Femur (tissue), 1 donor: ENCODE measurements at regions not wholly inside any gene's neighbourhood (a gene's known extent, or its start where the extent isn't known, plus 50 kb on each side); places are given as distances from the start of the nearest gene placed in this dataset.

Source experiments
- DNase-seq: peaks from one replicate; pipeline ENCODE4 v3.0.0-alpha.2; 2017

DNA sequence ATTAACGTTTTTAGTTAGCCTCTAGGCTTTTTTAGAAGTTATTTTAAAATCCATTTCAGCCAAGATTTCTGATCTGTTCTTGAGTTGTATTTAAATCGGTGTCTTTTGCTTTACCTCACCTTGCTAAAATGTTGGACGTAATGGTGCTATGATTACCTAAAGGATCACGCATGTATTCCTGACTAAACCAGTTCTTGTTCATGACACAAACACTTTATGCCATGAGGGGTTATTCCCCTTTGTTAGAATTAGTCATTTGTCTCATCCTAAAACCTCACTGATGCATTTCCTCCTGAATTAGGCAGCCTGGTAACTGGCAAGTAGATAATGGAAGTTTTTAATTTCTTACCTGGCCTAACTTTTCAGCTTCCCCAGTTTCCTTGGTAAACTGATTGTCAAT, 185.4 kb upstream of the TANK start:
- no peak for DNase-seq

- no peak for DNase-seq
Measured at GRCh38 chr2:160976797-160977196, 183.4 kb upstream of the TANK start.

DNA sequence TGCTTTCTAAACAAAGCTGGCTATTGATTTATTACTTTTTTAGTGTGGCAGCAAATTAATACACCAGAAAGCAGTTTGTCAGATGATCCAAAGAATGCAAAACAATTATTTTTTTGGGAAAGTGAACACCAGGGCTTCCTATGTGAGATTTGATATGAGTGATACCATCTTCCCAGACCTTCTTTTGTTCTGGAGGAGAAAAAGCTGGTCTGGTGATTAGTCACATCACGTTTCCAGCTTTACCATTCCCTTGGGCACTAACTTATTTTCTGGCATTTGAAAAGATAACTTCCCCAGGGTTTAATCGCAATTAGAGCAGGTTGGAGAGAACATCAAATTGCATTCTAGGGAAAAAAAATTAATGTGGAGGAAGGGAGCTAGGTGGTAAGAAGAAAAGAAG, 182.9 kb upstream of the TANK start:
- no peak for DNase-seq

GRCh38 chr2:160977854-160978253, 182.4 kb upstream of the TANK start:
- DNase-seq = no peak

- peak; percentile 30 for DNase-seq
Measured at GRCh38 chr2:160984426-160985077, 175.7 kb upstream of the TANK start.

DNA sequence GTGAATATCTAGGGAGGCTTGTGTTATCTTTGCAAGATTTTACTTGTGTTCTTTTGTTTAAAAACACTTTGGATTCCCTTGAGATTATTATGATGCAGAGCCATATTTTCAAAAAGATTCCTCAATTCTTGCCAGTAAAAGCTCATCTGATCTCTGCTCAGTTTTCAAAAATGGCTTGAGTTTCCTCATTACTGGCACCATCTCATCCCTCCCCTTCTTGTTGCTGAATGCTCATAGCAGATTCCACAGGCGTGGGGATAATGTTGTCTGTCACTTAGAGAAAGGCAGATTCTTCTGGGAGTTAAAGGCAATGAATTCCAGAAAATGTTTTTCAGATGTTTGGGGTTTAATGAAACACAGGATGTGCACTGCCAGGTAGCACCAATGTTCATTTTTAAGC, 170.4 kb upstream of the TANK start:
- no peak for DNase-seq

- no peak for DNase-seq
Measured at GRCh38 chr2:160993654-160994061, 166.6 kb upstream of the TANK start.

DNA sequence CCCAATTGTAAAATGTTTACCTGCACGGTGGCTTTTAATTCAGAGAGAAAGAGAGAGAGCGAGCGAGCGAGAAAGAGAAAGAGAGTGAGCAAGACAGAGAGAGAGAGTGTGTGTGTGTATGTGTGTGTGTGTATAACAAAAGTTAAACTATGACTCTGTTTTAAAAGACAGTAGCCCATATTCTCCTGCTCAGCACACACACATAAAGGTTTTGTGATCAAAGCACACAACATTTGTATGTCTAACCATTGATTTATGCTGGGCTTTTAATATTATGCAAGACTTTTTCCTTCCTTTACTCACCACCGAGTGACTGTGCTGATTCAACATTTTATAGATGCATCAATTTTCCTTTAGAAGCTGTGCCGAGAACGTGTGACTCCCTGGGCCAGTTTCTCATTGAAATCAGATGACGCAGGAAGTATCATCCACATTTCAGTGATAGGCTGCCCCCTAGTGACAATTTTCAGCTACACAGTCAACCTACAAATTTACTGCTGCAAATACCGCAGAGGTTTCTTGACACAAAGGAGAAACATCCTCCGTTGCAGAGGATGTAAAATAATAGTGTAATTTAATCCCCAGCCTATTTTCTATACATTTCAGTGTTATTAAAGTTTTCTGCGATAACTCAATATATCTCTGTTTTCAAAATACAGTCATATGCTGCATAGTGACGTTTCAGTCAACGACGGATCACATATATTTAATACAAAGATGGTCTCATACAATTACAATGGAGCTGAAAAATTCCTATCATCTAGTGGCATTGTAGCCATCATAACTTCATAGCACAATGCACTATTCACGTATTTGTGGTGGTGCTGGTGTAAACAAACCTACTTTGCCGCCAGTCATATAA, 165.9 kb upstream of the TANK start:
- peak; percentile 85 for DNase-seq

GRCh38 chr2:160996584-160996983, 163.6 kb upstream of the TANK start:
- DNase-seq = no peak

DNA sequence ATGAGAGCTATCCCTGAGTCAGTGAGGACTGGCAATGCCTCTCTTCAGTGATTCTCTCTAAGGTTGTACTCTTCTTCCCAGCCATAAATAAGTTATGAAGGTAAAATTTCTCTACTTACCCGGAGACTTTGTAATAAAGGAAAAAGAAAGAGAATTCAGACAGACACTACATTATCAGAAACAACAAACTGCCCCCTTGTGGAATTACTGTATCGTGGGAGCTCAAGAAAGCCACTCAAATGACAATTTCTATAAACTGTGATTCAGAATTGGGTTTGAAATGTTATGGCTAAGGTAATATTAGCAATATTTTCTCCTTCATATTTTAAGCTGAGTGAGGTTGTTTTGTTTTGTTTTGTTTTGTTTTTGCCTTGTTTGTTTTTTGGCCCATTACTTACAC, 155.8 kb upstream of the TANK start:
- no peak for DNase-seq

GRCh38 chr2:161005170-161005569, 155.1 kb upstream of the TANK start:
- no peak for DNase-seq

DNA sequence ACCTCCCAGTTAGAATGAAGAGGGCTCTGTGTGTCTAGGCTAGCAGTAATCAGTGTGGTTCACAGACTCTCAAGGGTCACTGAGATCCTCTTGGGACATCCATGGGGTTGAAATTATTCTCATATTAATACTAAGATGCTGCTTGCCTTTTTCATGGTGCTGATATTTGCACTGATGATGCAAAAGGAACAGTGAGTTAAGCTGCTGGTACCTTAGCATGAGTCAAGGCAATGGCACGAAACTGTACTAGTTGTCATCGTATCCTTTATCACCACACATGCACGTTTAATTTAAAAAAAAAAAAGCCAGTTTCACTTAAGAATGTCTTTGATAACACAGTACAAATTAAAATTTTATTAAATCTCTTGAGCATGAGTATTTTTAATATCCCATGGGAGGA, 151.9 kb upstream of the TANK start:
- DNase-seq = no peak

DNA sequence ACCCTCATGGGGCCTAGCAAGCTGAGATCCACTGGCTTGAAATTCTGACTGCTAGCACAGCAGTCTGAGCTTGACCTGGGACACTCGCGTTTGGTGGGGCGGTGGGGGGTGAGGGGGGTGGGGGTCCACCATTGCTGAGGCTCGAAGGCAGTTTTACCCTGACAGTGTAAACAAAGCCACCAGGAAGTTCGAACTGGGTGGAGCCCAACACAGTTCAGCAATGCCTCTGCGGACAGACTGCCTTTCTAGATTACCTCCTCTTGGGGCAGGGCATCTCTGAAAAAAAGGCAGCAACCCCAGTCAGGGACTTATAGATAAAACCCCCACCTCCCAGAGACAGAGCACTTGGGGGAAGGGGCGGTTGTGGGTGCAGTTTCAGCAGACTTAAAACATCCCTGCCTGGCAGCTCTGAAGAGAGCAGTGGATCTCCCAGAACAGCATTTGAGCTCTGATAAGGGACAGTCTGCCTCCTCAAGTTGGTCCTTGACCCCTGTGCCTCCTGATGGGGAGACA, 149.7 kb upstream of the TANK start:
- no peak for DNase-seq

- DNase-seq = no peak
Measured at GRCh38 chr2:161017780-161018470, 142.3 kb upstream of the TANK start.

DNA sequence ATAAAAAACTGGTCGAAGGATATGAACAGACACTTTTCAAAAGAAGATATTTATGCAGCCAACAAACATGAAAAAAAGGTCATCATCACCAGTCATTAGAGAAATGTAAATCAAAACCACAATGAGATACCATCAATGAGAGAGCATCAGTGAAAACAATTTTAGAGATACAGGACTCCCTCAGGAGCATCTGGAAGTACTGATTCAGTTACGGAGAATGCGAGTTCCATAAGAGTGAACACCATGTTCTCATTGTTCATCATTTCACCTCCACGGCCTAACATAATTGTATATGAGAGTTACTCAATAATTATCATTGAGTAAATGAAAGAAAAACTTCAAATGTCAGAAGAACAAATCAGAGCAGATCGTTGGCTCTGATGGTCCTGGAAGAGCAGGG, 140.9 kb upstream of the TANK start:
- no peak for DNase-seq

DNA sequence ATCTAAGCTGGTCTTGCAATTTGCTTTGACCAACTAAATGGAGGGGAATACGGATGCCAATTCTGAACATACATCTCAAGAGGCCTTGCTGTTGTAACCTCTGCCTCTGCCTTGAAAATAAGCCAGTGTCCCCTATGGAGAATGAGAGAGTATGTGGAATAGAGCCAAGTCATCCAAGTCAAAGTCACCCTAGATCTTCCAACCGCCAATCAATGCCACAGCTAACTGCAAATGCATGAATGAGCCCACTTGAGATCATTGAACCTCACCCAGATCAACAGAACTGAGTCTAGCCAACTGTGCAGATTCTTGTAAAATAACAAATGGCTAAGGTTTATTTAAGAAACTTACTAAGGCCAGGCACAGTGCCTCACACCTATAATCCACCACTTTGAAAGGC, 139.8 kb upstream of the TANK start:
- no peak for DNase-seq

DNA sequence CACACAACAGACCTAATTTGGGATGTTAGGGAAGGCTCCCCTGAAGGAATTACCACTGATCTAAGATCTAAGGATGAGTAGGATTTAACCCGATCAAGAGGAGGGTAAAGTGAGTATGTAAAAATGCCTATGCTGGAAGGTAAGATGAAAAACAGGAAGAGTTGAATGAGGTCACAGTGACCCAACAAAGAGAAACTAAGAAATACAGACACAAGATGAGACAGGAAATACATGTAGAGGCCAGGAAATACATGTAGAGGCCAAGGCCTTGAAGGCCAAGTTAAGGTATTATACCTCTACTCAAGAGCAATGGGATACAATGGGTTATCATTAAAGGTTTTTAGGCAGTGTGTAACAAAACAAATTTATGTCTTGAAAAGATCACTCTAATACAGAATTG, 131.6 kb upstream of the TANK start:
- no peak for DNase-seq

GRCh38 chr2:161029321-161029720, 130.9 kb upstream of the TANK start:
- no peak for DNase-seq

GRCh38 chr2:161030260-161031063, 129.8 kb upstream of the TANK start:
- no peak for DNase-seq

DNA sequence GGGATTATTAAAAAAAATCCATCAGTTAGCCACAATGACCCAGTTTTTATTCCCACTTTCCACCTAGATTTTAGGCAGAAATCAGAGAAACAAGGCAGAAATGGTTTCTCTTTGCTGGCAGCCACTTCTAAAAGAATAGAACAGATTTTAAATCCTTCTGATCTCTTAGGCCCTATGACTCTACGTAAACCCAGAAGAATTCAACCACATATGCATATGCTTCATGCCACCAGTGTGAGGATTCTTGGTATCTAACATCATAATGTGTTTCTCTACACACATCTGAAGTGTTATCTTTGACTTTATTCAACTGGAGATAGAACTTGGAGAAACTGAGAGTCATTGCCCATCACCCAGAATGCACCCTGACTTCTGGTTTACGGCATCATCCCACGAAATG, 128.7 kb upstream of the TANK start:
- DNase-seq = no peak

GRCh38 chr2:161032635-161033034, 127.6 kb upstream of the TANK start:
- no peak for DNase-seq

DNA sequence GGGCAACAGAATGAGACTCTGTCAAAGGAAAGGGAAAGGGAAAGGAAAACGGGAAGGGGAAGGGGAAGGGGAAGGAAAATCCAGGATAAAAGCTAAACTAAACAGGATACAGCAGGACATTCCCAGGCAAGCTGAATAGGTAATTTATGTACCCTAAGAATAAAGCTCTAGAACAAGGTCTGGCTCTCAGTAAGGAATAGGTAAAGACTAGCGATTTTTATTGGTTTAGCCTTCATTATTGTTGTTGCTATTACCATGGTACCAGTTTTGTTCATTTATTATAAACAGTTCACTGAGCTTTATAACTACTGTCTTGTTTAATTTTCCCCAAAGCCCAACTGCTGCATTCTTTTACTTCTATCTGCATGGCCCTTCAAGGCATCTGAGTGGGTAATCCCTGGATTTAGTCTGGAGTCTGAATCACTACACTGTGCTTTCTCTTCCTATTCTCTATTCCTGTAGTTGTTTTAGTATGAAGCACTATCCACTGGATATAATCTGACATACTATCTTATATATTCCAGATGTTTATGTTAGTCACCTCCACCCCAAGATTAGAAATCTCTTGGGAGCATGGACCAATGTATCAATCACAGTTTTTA, 127.1 kb upstream of the TANK start:
- DNase-seq = no peak
